ENCODE measurements at regions not wholly inside any gene's neighbourhood (a gene's known extent, or its start where the extent isn't known, plus 50 kb on each side); places are given as distances from the start of the nearest gene placed in this dataset.

GRCh38 chr3:27630885-27631284 lies 91.2 kb downstream of the EOMES start:
- Histone ChIP-seq H3K9me3 (ENCODE audit: control insufficient read depth, insufficient read depth, low read length) (no peaks in the 10 kb centered on the region), H3K27ac (ENCODE audit: low read depth, low read length) (no peak overlapping the region)

GRCh38 chr3:27629366-27629765 lies 92.8 kb downstream of the EOMES start:
- Histone ChIP-seq H3K4me3 (ENCODE audit: low read depth, low read length) (no peak overlapping the region), H3K9ac (ENCODE audit: low read depth, low read length) (no peak overlapping the region), H3K9me3 (ENCODE audit: control insufficient read depth, insufficient read depth, low read length) (no peaks in the 10 kb centered on the region), H3K27ac (ENCODE audit: low read depth, low read length) (no peak overlapping the region), H3K36me3 (ENCODE audit: control insufficient read depth, insufficient read depth, low read length) (no peaks in the 10 kb centered on the region), H3K4me1 (ENCODE audit: control insufficient read depth, insufficient read depth, low read length) (no peaks in the 10 kb centered on the region), H3K27me3 (ENCODE audit: control insufficient read depth, insufficient read depth, low read length) (peaks cover 14% of the 10 kb centered on the region)

More at GRCh38 chr3:27630885-27631284, 91.2 kb downstream of the EOMES start:
- peaks cover 14% of the 10 kb centered on the region for H3K27me3 ChIP-seq (ENCODE audit: control insufficient read depth, insufficient read depth, low read length)
- no peak overlapping the region for H3K9ac ChIP-seq (ENCODE audit: low read depth, low read length)
- no peaks in the 10 kb centered on the region for H3K4me1 ChIP-seq (ENCODE audit: control insufficient read depth, insufficient read depth, low read length)
- no peaks in the 10 kb centered on the region for H3K36me3 ChIP-seq (ENCODE audit: control insufficient read depth, insufficient read depth, low read length)
- no peak overlapping the region for H3K4me3 ChIP-seq (ENCODE audit: low read depth, low read length)

- Histone ChIP-seq H3K4me1 (ENCODE audit: control insufficient read depth, insufficient read depth, low read length) (no peaks in the 10 kb centered on the region), H3K4me3 (ENCODE audit: low read depth, low read length) (no peak overlapping the region), H3K9me3 (ENCODE audit: control insufficient read depth, insufficient read depth, low read length) (no peaks in the 10 kb centered on the region), H3K27me3 (ENCODE audit: control insufficient read depth, insufficient read depth, low read length) (peaks cover 3% of the 10 kb centered on the region), H3K9ac (ENCODE audit: low read depth, low read length) (no peak overlapping the region), H3K27ac (ENCODE audit: low read depth, low read length) (no peak overlapping the region), H3K36me3 (ENCODE audit: control insufficient read depth, insufficient read depth, low read length) (no peaks in the 10 kb centered on the region)
Measured at GRCh38 chr3:27628026-27628750, 93.9 kb downstream of the EOMES start.

- Histone ChIP-seq H3K9me3 (ENCODE audit: control insufficient read depth, insufficient read depth, low read length) (no peaks in the 10 kb centered on the region; the same call in 1 of the 2 replicates), H3K4me3 (ENCODE audit: low read depth, low read length) (no peak overlapping the region), H3K27me3 (ENCODE audit: control insufficient read depth, insufficient read depth, low read length) (no peaks in the 10 kb centered on the region), H3K36me3 (ENCODE audit: control insufficient read depth, insufficient read depth, low read length) (no peaks in the 10 kb centered on the region), H3K27ac (ENCODE audit: low read depth, low read length) (no peak overlapping the region), H3K4me1 (ENCODE audit: control insufficient read depth, insufficient read depth, low read length) (no peaks in the 10 kb centered on the region), H3K9ac (ENCODE audit: low read depth, low read length) (no peak overlapping the region)
Measured at GRCh38 chr3:27626596-27627118, 95.5 kb downstream of the EOMES start.

- no peak overlapping the region for H3K9ac ChIP-seq (ENCODE audit: low read depth, low read length)
- H3K27me3 ChIP-seq (ENCODE audit: control insufficient read depth, insufficient read depth, low read length), result no peaks in the 10 kb centered on the region
- H3K36me3 ChIP-seq (ENCODE audit: control insufficient read depth, insufficient read depth, low read length), result no peaks in the 10 kb centered on the region
- H3K4me3 ChIP-seq (ENCODE audit: low read depth, low read length), result no peak overlapping the region
- no peaks in the 10 kb centered on the region; the same call in 1 of the 2 replicates for H3K9me3 ChIP-seq (ENCODE audit: control insufficient read depth, insufficient read depth, low read length)
- no peak overlapping the region for H3K27ac ChIP-seq (ENCODE audit: low read depth, low read length)
- no peaks in the 10 kb centered on the region for H3K4me1 ChIP-seq (ENCODE audit: control insufficient read depth, insufficient read depth, low read length)
Measured at GRCh38 chr3:27625864-27626263, 96.3 kb downstream of the EOMES start.

- no peak overlapping the region for H3K9ac ChIP-seq (ENCODE audit: low read depth, low read length)
Measured at GRCh38 chr3:27623085-27623753, 98.9 kb downstream of the EOMES start.

GRCh38 chr3:27617552-27617951 lies 104.6 kb downstream of the EOMES start:
- H3K9ac ChIP-seq (ENCODE audit: low read depth, low read length), result no peak overlapping the region
- H3K36me3 ChIP-seq (ENCODE audit: control insufficient read depth, insufficient read depth, low read length), result no peaks in the 10 kb centered on the region
- no peaks in the 10 kb centered on the region for H3K27me3 ChIP-seq (ENCODE audit: control insufficient read depth, insufficient read depth, low read length)
- no peaks in the 10 kb centered on the region for H3K4me1 ChIP-seq (ENCODE audit: control insufficient read depth, insufficient read depth, low read length)
- H3K4me3 ChIP-seq (ENCODE audit: low read depth, low read length), result no peak overlapping the region
- peaks cover 20% of the 10 kb centered on the region for H3K9me3 ChIP-seq (ENCODE audit: control insufficient read depth, insufficient read depth, low read length)
- H3K27ac ChIP-seq (ENCODE audit: low read depth, low read length), result no peak overlapping the region

More at GRCh38 chr3:27623085-27623753, 98.9 kb downstream of the EOMES start:
- Histone ChIP-seq H3K27me3 (ENCODE audit: control insufficient read depth, insufficient read depth, low read length) (no peaks in the 10 kb centered on the region), H3K4me3 (ENCODE audit: low read depth, low read length) (no peak overlapping the region), H3K27ac (ENCODE audit: low read depth, low read length) (no peak overlapping the region), H3K36me3 (ENCODE audit: control insufficient read depth, insufficient read depth, low read length) (no peaks in the 10 kb centered on the region), H3K9me3 (ENCODE audit: control insufficient read depth, insufficient read depth, low read length) (no peaks in the 10 kb centered on the region; the same call in 1 of the 2 replicates), H3K4me1 (ENCODE audit: control insufficient read depth, insufficient read depth, low read length) (no peaks in the 10 kb centered on the region)

- no peaks in the 10 kb centered on the region for H3K27me3 ChIP-seq (ENCODE audit: control insufficient read depth, insufficient read depth, low read length)
- H3K27ac ChIP-seq (ENCODE audit: low read depth, low read length), result no peak overlapping the region
- peaks cover 20% of the 10 kb centered on the region for H3K9me3 ChIP-seq (ENCODE audit: control insufficient read depth, insufficient read depth, low read length)
- no peaks in the 10 kb centered on the region for H3K36me3 ChIP-seq (ENCODE audit: control insufficient read depth, insufficient read depth, low read length)
- H3K4me1 ChIP-seq (ENCODE audit: control insufficient read depth, insufficient read depth, low read length), result no peaks in the 10 kb centered on the region
- no peak overlapping the region for H3K4me3 ChIP-seq (ENCODE audit: low read depth, low read length)
- no peak overlapping the region for H3K9ac ChIP-seq (ENCODE audit: low read depth, low read length)
Measured at GRCh38 chr3:27616031-27616430, 106.1 kb downstream of the EOMES start.

- H3K27ac ChIP-seq (ENCODE audit: low read depth, low read length), result no peak overlapping the region
- no peaks in the 10 kb centered on the region for H3K27me3 ChIP-seq (ENCODE audit: control insufficient read depth, insufficient read depth, low read length)
- H3K36me3 ChIP-seq (ENCODE audit: control insufficient read depth, insufficient read depth, low read length), result no peaks in the 10 kb centered on the region
- H3K9ac ChIP-seq (ENCODE audit: low read depth, low read length), result no peak overlapping the region
- no peak overlapping the region for H3K4me3 ChIP-seq (ENCODE audit: low read depth, low read length)
- no peaks in the 10 kb centered on the region for H3K4me1 ChIP-seq (ENCODE audit: control insufficient read depth, insufficient read depth, low read length)
- H3K9me3 ChIP-seq (ENCODE audit: control insufficient read depth, insufficient read depth, low read length), result peaks cover 20% of the 10 kb centered on the region
Measured at GRCh38 chr3:27615555-27615954, 106.6 kb downstream of the EOMES start.

GRCh38 chr3:27614592-27614991 lies 107.5 kb downstream of the EOMES start:
- H3K4me1 ChIP-seq (ENCODE audit: control insufficient read depth, insufficient read depth, low read length), result no peaks in the 10 kb centered on the region
- no peak overlapping the region for H3K9ac ChIP-seq (ENCODE audit: low read depth, low read length)
- H3K9me3 ChIP-seq (ENCODE audit: control insufficient read depth, insufficient read depth, low read length), result peaks cover 20% of the 10 kb centered on the region
- no peaks in the 10 kb centered on the region for H3K36me3 ChIP-seq (ENCODE audit: control insufficient read depth, insufficient read depth, low read length)
- no peak overlapping the region for H3K4me3 ChIP-seq (ENCODE audit: low read depth, low read length)
- no peak overlapping the region for H3K27ac ChIP-seq (ENCODE audit: low read depth, low read length)
- H3K27me3 ChIP-seq (ENCODE audit: control insufficient read depth, insufficient read depth, low read length), result no peaks in the 10 kb centered on the region

- H3K36me3 ChIP-seq (ENCODE audit: control insufficient read depth, insufficient read depth, low read length), result no peaks in the 10 kb centered on the region
- no peaks in the 10 kb centered on the region for H3K4me1 ChIP-seq (ENCODE audit: control insufficient read depth, insufficient read depth, low read length)
- H3K9ac ChIP-seq (ENCODE audit: low read depth, low read length), result no peak overlapping the region
- H3K9me3 ChIP-seq (ENCODE audit: control insufficient read depth, insufficient read depth, low read length), result peaks cover 20% of the 10 kb centered on the region
- no peak overlapping the region for H3K4me3 ChIP-seq (ENCODE audit: low read depth, low read length)
- no peaks in the 10 kb centered on the region for H3K27me3 ChIP-seq (ENCODE audit: control insufficient read depth, insufficient read depth, low read length)
- no peak overlapping the region for H3K27ac ChIP-seq (ENCODE audit: low read depth, low read length)
Measured at GRCh38 chr3:27613846-27614500, 108.2 kb downstream of the EOMES start.
